VCaP (cell line): ENCODE measurements at regions not wholly inside any gene's neighbourhood (a gene's known extent, or its start where the extent isn't known, plus 50 kb on each side); places are given as distances from the start of the nearest gene placed in this dataset.
"Not testable (repeated sequence)": the region's sequence is repeated elsewhere in the genome, so short reads cannot be mapped to it uniquely, and the experiment has no call there.

ENCODE experiments used
- H3K27ac ChIP-seq: fragments of 450-650 bp; 2 replicates; pipeline ENCODE4 v1.5.1; 2017
- TF ChIP-seq, protein P1 (sequence below): fragments of 450-650 bp; conservative IDR thresholded peaks from 2 replicates; pipeline ENCODE4 v1.5.1; 2017; ENCODE audit warnings: mild to moderate bottlenecking, moderate library complexity

DNA sequence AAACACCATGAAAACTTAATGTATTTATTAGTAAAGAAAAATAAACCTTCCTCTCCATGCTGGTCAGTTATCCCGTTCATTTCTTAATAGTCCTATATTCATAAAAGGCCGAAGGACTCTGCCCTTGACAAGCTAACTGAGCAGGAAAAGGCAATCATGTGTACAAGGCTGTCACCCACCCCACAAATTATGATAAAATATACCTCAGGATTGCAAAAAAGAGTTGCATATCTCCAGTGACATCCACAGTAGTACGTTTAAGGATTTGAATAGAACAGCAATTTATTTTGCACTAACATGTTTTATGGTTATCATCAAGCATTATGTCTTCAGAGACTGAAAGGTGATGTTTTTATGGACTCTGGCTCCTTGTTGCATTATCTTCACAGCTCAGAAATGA is 157.6 kb downstream of the FOXB1 start:
- TF ChIP-seq, protein P1, sequence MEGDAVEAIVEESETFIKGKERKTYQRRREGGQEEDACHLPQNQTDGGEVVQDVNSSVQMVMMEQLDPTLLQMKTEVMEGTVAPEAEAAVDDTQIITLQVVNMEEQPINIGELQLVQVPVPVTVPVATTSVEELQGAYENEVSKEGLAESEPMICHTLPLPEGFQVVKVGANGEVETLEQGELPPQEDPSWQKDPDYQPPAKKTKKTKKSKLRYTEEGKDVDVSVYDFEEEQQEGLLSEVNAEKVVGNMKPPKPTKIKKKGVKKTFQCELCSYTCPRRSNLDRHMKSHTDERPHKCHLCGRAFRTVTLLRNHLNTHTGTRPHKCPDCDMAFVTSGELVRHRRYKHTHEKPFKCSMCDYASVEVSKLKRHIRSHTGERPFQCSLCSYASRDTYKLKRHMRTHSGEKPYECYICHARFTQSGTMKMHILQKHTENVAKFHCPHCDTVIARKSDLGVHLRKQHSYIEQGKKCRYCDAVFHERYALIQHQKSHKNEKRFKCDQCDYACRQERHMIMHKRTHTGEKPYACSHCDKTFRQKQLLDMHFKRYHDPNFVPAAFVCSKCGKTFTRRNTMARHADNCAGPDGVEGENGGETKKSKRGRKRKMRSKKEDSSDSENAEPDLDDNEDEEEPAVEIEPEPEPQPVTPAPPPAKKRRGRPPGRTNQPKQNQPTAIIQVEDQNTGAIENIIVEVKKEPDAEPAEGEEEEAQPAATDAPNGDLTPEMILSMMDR: no peak
- no peak overlapping the region for H3K27ac ChIP-seq

DNA sequence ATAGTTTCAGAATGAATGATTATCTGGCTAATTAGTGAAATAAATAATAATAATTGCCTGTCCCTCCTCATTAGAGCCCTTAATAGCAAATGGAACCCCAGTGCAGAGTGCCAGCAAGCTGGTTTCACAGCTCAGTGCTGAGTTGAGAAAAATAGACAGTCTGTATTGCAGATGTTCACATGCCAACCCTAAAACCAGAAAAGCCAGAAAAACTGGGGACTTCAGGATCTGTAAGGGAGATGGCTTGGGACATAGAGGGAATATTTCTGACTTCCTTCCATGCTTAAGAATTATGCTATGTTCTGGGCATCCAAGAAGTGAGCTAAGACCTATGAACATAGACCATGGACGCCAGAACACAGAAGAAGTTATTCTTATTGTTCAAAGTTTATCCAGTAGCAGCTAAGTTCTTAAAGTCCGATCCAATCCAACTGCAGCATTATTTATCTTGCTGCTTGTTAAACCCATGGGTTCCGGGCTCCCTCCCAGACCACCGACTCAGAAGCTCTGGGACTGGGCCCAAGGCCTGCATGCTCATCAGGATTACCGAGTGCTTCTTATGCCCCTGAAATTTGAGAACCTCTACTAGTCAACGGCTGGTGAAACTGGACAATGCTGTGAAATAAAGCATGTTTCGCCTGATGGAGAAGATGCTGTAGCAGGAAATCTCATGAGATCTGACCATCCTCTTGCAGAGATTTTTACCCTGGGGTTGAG is 158.3 kb downstream of the FOXB1 start:
- H3K27ac ChIP-seq: no peak overlapping the region
- TF ChIP-seq, protein P1: no peak

DNA sequence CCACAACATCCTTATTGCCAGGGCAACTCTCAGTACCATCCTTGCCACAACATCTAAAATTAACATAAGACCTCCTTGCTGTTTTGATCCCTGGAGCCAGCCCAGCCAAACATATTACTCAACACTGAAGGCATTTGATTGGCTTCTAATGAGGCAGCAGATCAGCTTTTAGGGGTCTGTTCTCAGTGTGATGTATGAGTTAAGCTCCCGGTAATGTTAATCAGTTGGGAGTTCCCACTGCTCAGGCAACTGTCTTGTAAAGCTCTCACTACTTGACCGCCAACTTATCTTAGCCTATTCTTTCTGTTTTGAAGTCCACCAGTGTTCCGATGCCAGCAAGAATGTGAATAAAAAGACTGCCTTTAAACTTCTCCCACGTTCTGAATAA is 158.9 kb downstream of the FOXB1 start:
- TF ChIP-seq, protein P1: no peak
- no peak overlapping the region for H3K27ac ChIP-seq

DNA sequence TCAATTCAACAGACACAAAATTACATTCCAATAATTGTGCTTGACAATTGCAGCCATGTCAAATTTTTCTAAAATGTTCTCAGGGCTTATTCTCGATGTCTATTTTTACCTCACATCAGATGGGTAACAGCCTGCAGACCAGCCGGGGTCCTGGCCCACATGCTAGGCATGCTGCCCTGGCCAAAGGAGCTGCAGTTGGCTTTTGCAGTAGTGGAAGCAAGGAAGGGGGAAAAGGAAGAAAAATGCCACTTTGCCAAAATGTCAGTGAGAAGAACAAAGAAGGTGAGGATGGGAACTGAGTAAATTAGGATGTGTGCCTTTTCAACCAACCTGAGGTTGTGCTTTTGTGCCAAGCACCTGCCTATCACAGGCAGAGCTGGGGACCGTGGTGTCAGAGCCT is 161.0 kb downstream of the FOXB1 start:
- H3K27ac ChIP-seq: no peak overlapping the region
- TF ChIP-seq, protein P1: no peak

DNA sequence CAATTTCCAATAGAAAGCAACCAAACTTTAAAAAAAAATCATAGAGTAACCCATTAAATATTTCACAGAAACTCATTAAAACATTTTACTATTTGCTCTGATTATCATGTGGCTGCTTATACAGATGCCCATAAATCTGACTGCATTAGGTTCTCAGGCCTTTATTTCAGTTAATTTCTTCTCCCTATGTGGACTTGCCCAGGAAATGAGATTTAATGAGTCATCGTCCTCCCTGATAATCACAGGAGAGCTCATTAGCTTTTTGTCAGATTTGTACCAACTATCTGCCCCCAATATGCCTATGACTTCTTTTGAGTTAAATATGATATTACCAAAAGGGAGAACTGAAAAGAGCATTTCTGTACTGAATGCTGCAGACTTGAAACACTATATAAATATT is 168.0 kb downstream of the FOXB1 start:
- no peak overlapping the region for H3K27ac ChIP-seq
- TF ChIP-seq, protein P1: no peak

DNA sequence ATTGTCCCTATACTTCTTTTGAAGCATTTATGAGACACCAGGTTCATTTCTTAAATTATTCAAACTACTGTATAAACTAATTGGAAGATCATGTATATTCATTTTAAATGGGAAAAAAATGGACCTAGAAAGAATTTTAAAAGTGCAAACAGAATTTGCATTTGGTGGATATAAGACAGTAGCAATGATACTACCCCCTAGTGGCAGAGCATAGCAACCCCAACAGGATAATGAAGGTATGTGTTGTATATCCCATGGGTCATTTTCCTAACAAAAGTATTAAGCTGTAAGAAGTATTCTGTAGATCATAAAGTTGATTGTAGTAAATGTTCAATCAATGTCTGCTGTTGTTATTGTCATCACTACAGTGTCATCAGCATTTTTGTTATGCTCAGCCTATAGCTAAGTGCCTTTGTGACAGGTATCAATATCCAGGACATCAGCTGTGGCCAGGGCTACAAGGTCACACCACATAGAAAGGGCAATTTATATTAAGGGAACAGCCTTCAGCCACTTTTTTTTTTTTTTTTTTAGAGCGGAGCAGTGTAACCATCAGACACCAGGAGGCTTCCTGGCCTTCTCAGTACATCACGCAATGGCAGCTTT is 175.8 kb downstream of the FOXB1 start:
- TF ChIP-seq, protein P1: peak; percentile 83
- H3K27ac ChIP-seq: no peak overlapping the region

DNA sequence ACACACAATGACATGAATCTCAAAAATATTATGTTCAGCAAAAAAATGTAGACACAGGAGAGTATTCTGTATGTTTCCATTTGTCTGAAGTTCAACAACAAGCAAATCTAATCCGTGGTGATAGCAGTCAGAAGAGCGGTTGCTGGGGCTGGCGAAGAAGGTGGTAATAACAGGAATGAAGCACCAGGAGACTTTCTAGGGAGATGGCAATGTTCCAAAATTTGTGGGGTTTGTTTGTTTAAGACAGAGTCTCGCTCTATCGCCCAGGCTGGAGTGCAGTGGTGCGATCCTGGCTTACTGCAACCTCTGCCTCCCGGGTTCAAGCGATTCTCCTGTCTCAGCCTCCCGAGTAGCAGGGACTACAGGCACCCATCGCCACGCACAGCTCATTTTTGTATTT is 177.8 kb downstream of the FOXB1 start:
- not testable (repeated sequence) for H3K27ac ChIP-seq

DNA sequence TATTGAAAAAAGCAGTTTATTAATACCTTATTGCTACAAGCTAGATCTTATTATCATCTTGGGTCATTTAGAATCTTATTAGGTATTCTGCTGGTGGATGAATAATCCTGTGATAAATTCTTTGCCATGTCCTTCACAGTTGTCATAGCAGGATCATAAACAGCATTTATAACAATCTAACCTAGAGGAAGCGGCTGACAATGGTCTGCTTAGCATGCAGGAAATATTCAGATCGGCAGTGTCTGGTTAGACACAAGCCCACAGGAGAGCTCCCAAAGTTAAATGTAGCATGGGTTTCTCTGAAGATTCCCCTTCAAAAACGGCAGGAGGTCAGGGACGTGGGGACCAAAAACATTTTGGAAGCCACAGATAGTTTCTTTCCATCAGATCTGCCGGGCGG is 179.3 kb downstream of the FOXB1 start:
- TF ChIP-seq, protein P1: no peak
- H3K27ac ChIP-seq: no peak overlapping the region
